Colonic mucosa (tissue), 4 donors: ENCODE measurements at regions not wholly inside any gene's neighbourhood (a gene's known extent, or its start where the extent isn't known, plus 50 kb on each side); places are given as distances from the start of the nearest gene placed in this dataset.

ENCODE experiments used
- DNase-seq: peaks from one replicate; pipeline ENCODE4 v3.0.0-alpha.2; 2020
- H3K27ac ChIP-seq: fragments of 200-600 bp; one replicate; pipeline ENCODE4 v1.8.0; 2021
- H3K27me3 ChIP-seq: fragments of 200-600 bp; one replicate; pipeline ENCODE4 v1.8.0; 2021
- H3K36me3 ChIP-seq: fragments of 200-600 bp; one replicate; pipeline ENCODE4 v1.8.0; 2021
- H3K4me1 ChIP-seq: fragments of 200-600 bp; one replicate; pipeline ENCODE4 v1.8.0; 2021; ENCODE audit warnings: mild to moderate bottlenecking
- H3K4me3 ChIP-seq: fragments of 200-600 bp; one replicate; pipeline ENCODE4 v1.8.0; 2021
- H3K9ac ChIP-seq, 2 donors: one replicate each; pipeline ENCODE4 v1.7.0; 2013; ENCODE audit warnings: control low read depth in 2 of 2, low read depth in 2 of 2, low read length in 2 of 2
- H3K9me3 ChIP-seq: fragments of 200-600 bp; one replicate; pipeline ENCODE4 v1.8.0; 2021
- intact Hi-C: fragments of 100-400 bp; cut with DNase I; formaldehyde crosslinking; loops from one replicate; pipeline ENCODE4 v1.14.1; 2022
- TF ChIP-seq, protein P1 (sequence below): fragments of 200-600 bp; IDR thresholded peaks from one replicate; pipeline ENCODE4 v1.8.0; 2022; ENCODE audit warnings: antibody characterized with exemption, mild to moderate bottlenecking
- donor health status: healthy.
- donor health status: DM: no; HTN: no; CAD: no.
- donor health status: DM: no; HTN: no; CAD: no.

DNA sequence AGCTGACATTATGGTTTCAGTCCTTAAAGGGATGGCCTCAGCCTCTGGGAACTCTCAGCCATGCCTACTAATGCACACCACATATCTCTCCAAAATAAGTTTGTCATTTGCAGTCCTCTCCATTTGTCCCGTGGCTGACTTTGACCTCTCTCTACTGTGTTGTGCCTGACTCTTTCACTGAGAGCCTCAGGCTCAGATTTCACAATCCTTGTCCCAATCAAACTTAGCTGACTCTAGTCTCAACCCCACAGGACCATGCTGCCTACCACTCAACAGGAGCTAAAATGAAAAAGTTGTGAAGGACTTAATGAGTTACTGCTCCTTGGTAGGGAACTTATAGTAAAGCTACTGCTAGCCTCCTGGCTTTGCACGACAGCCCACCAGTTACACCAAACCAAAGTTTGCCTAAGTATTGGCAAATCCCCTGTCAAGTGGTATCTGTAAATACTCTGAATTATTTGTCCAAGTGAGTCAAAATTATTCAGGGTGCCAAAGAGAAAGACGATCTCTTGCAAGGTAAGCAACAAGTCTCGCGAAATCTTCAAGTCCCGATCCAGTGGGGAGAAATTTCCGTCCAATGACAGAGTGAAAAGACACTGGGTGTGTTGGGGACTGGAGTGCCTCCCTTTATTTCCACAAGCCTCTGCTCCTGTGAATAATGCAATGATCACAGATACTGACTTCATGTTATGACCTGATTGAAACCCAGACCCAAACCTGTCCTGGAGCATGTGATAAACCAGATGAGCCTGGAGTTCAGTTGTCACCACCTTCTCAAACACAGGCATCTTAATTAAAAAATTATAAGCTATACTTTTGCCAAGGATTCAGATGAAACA, 124.4 kb upstream of the FOXQ1 start:
- TF ChIP-seq, protein P1, sequence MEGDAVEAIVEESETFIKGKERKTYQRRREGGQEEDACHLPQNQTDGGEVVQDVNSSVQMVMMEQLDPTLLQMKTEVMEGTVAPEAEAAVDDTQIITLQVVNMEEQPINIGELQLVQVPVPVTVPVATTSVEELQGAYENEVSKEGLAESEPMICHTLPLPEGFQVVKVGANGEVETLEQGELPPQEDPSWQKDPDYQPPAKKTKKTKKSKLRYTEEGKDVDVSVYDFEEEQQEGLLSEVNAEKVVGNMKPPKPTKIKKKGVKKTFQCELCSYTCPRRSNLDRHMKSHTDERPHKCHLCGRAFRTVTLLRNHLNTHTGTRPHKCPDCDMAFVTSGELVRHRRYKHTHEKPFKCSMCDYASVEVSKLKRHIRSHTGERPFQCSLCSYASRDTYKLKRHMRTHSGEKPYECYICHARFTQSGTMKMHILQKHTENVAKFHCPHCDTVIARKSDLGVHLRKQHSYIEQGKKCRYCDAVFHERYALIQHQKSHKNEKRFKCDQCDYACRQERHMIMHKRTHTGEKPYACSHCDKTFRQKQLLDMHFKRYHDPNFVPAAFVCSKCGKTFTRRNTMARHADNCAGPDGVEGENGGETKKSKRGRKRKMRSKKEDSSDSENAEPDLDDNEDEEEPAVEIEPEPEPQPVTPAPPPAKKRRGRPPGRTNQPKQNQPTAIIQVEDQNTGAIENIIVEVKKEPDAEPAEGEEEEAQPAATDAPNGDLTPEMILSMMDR: no peak

DNA sequence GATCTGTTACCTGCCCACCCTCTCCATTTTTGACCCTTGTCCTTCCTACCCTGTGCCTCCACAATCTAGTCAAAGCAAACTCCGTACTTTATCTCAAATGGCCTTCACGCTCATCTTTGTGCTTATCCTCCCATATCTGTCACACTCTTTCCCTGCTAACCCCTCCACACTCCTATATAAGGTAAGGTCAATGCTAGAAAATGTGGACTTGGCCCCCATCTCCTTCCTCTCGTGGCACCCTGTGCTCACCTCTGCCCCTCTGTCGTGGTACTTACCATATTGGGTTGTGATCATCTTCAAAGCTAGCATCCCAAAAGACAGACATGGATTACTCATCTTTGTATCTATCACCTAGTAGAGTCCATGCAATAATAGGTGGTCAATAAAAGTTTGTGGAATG, 127.6 kb upstream of the FOXQ1 start:
- DNase-seq: no peak
- TF ChIP-seq, protein P1: no peak
- H3K27me3 ChIP-seq: no peaks in the 10 kb centered on the region
- H3K27ac ChIP-seq: no peak overlapping the region
- intact Hi-C loops: no loop called here
- no peak overlapping the region for H3K4me3 ChIP-seq
- H3K36me3 ChIP-seq: no peaks in the 10 kb centered on the region
- H3K9ac ChIP-seq: no peak overlapping the region
- H3K9me3 ChIP-seq: no peaks in the 10 kb centered on the region
- no peaks in the 10 kb centered on the region for H3K4me1 ChIP-seq

More for the DNA sequence above, 124.4 kb upstream of the FOXQ1 start:
- H3K27me3 ChIP-seq: no peaks in the 10 kb centered on the region
- H3K9me3 ChIP-seq: no peaks in the 10 kb centered on the region
- H3K4me1 ChIP-seq: no peaks in the 10 kb centered on the region
- no peak overlapping the region for H3K9ac ChIP-seq
- H3K27ac ChIP-seq: no peak overlapping the region
- DNase-seq: no peak
- intact Hi-C loops: no loop called here
- H3K4me3 ChIP-seq: no peak overlapping the region
- H3K36me3 ChIP-seq: no peaks in the 10 kb centered on the region

DNA sequence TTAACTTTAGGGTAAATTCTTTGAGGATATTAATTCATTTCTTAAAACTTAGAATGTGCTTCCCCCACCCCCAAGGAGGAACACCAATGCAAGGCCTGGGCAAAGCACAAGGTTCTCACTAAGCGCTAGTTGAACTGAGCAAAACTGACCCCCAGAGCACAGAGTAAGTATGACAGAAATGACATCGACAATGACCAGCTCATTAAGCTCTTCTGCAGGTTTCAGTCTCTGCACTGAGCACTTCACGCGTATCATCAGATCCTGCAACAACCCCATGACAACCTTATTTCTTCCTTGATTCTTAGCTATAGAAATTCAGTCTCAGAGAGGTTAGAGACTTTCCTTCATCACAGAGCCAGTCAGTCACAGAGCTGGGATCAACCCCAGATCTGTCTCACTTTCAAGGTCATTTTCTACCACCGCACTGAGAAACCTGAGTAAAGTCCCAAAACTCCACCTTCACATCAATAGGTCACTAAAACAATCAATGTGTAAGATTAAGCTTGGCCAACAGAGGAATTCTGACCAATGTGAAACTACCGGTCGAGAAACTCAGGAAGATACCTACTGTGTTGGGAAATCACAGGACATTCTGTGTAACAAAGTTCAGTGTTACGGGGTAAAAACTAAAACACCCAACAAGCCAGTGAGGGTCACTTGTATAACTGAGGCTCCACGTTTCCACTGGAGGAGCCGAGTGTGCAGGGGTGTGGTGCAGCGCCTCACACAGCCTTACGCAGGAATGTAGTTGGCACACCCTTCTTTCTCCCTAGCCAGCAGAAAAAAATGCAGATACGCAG, 129.0 kb upstream of the FOXQ1 start:
- intact Hi-C loops: no loop called here
- TF ChIP-seq, protein P1: no peak
- H3K9ac ChIP-seq: no peak overlapping the region
- H3K9me3 ChIP-seq: no peaks in the 10 kb centered on the region
- DNase-seq: no peak
- no peaks in the 10 kb centered on the region for H3K36me3 ChIP-seq
- no peaks in the 10 kb centered on the region for H3K27me3 ChIP-seq
- H3K4me3 ChIP-seq: no peak overlapping the region
- no peaks in the 10 kb centered on the region for H3K4me1 ChIP-seq
- no peak overlapping the region for H3K27ac ChIP-seq

DNA sequence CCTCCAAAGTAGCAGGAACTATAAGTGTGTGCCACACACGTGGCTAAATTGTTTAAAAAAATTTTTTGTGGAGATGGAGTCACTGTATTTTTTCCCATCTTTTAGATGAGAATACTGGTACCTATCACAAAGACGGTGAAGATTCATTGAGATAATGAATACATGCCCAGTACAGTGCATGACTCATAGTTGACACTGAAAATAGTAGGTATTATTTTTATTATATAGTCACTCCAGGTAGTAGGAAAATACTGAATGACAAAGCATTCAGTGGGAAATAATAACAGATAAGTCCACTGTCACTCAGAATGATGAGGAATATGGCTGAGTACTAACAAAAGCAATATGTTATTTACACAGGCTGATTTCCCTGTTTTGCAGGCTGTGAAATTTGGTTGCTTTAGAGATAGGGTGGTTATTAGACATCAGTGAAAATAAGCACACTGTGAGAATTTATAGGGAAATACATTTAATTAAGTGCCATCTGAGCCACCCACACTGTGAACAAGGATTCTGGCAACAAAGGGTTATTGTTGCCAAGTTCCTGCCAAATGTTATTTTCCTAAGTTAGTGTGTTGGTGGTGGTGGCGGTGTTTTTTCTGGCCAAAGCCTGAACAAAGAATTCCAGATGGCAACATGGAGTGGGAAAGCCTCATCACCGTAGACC, 129.8 kb upstream of the FOXQ1 start:
- Histone ChIP-seq H3K9me3 (no peaks in the 10 kb centered on the region), H3K27me3 (no peaks in the 10 kb centered on the region), H3K4me3 (no peak overlapping the region), H3K27ac (no peak overlapping the region), H3K36me3 (no peaks in the 10 kb centered on the region), H3K9ac (no peak overlapping the region), H3K4me1 (no peaks in the 10 kb centered on the region)
- intact Hi-C loops: no loop called here
- TF ChIP-seq, protein P1: no peak
- DNase-seq: no peak
